Right renal cortex interstitium (tissue), 3 donors: ENCODE measurements at regions not wholly inside any gene's neighbourhood (a gene's known extent, or its start where the extent isn't known, plus 50 kb on each side); places are given as distances from the start of the nearest gene placed in this dataset.

Experiments used
- DNase-seq, 3 donors: peaks; one replicate each; pipeline ENCODE4 v3.0.0-alpha.2; 2013; ENCODE audit warnings: low read depth in 3 of 3, low spot score in 2 of 3

- DNase-seq: no peak
These were observed 56.2 kb upstream of the RPL38 start for GRCh38 chr17:74147056-74147835.

- no peak for DNase-seq
These were observed 55.5 kb upstream of the RPL38 start for GRCh38 chr17:74147966-74148365.

- DNase-seq: no peak
These were observed 55.0 kb upstream of the RPL38 start for GRCh38 chr17:74148446-74148845.

- no peak for DNase-seq
These were observed 54.4 kb upstream of the RPL38 start for GRCh38 chr17:74148901-74149596.

GRCh38 chr17:74149597-74150427, 53.7 kb upstream of the RPL38 start:
- no peak for DNase-seq

- DNase-seq: no peak
These were observed 53.0 kb upstream of the RPL38 start for GRCh38 chr17:74150428-74151025.

GRCh38 chr17:74151551-74152315, 51.7 kb upstream of the RPL38 start:
- DNase-seq: no peak

GRCh38 chr17:74152591-74153455, 50.7 kb upstream of the RPL38 start:
- no peak for DNase-seq

- no peak for DNase-seq
These were observed 50.0 kb upstream of the RPL38 start for GRCh38 chr17:74153456-74153810.
